Stimulated activated CD4-positive, alpha-beta T cell treated with anti-CD3 and anti-CD28 coated beads, Interleukin-1b, Interleukin-23, amount 100 ng/mL, for 1 hour (primary cell): ENCODE measurements at regions not wholly inside any gene's neighbourhood (a gene's known extent, or its start where the extent isn't known, plus 50 kb on each side); places are given as distances from the start of the nearest gene placed in this dataset.
A peak's percentile ranks its signal among the peaks of the same experiment; 100 is the strongest.

ENCODE experiments used
- DNase-seq, 2 donors: peaks; one replicate each; pipeline ENCODE4 v3.0.0-alpha.2; 2020; ENCODE audit warnings: low read depth in 2 of 2

DNA sequence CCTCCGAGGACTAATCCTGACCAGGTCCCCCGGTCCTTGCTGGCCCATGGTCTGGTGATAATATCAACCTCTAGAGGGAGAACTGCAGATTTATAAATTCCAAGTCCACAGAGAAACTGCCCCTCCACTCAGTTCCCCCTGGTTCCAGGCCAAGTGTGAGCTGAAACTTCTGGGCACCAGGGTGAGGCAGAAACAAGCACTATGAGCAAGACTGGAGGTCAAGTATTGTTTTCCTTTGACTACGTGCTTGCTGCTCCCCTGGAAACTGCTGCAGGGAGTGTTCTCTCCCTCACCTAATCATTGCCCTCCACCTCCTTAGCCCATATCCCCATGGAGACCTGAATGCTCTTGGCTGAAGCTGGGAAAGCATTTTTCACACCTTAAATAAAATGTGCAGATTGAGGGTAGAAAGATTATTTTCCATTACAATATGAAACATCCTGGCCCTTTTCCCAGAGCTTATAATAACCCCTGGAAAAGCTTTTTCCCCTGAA, 135.2 kb downstream of the RDH14 start:
- DNase-seq, result no peak

DNA sequence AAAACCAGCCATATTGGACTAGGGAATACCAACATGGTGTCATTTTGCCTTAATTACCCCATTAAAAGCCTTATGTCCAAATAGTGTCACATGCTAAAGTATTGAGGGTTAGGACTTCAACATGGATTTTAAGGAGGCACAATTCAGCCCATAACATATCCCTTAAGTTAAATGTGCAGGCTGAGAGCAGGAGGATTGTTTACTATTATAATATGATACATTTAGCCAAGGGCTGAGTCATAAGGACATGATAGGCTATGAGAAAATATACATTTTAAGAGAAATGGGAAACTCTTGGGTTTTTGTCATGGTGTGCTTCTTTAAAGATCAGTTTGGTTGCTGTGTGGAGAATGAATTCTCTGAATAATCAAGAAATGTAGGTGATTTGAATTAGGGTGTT, 136.8 kb downstream of the RDH14 start:
- DNase-seq, result no peak

DNA sequence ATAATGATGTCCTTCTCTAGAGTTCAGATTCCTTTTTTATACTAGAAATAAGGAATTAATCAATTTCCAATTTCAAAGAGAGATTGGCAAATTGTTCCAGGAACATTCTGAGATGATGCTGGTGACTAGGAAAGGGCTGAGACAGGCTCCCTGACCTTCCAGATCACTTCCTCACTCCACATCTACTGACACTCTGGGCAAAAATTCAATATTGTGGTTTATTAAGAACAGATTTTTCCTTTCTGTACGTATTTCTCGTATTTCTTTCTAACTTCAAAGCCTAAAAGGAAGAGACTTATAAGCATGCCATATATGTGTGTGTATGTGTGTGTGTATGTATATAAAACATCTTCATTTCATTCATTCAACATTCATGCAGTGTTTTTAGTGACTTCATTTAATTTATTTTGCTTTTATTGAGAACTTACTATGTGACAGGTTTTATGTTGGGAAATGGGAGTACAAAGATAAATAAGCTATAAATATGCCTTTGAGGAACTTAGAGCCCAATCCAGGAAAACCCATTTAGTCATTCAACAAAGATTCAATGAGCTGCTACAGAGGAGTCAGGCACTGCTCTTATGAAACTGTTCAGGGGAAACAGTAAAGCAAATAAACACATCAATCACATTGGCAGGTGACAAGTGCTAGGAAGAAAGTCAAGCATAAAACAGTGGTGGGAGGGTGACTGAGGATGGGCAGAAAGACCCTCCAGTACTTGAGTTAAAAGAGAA, 137.9 kb downstream of the RDH14 start:
- no peak for DNase-seq

DNA sequence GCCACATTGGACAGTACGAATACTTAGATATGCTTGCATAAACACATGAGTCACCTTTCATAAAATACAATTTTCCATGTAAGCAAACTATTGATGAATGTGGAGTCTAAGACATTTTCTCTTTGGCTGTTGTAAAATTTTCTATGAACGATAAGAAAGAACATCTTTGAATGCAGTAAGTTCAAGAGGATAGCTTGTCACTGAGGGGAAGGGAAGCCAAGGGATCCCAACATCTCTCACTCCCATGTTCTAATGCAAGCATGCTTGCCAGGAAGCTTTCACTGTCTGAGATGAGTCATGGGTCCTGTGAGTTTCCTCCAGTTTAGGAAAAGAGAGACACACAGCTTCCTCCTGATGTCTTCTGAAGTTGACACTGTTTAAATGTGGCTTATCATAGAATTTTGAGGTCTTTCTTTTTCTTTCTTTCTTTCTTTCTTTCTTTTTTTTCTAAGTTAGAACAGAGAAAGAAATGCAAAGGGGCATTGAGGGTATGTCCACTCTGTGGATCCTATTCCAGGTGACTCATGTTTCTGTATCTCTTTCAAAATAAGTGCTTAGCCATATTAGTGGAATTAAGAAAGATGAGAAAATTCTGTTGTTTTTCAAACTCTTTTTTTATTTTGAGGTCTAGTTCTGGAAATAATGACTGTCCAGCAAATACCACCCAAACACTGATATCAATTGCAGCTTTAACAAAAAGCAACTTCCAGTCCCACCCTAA, 146.6 kb downstream of the RDH14 start:
- no peak for DNase-seq

DNA sequence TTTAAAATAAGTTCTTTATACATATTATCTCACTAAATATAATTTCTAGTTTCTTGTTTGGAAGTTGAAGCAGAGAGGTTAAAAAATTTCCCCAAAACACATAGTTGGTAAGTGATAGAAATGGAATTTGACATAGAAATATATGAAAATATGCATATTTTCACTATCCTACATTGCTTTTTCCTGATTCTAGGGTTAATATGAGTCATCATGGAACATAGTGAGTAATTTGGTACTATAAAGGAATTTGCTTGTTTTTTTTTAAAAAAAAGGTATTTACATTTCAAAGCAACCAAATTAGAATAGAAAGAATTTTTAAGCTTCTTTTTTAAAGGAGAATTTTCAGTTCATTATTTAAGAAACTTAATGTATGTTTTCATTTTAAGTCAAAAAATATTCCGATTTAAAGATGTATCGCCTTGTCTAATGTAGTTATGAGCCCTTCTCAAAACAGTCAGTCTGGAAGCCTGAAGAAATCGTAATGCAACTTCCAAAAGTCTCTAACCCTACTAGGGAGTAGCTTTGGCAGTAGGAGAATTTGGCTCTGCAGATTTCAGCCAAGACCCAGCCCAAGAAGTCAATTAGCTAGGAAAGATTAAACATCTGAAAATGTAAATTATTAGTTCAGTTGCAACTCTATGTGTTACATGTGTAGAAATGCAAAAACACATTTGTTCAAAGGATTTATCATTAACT, 147.3 kb downstream of the RDH14 start:
- DNase-seq, result no peak

DNA sequence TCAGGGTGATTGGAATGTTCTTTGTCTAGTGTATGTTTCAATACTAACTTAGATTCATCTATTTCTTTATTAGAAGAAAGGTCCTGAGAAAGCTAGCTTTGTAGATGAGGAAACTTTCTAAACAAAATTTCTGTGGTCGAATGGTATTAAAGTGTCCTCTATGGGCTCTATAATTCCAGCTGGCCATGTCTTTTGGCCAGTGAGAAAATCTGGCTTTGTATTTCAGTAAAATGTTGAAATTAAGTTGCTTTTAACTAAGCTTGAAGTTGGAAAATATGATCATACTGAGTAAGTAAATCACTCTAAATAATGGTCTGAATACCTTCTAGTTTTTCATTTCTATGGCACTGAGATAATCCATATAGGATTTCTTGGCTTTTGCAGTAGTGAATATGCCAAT, 148.8 kb downstream of the RDH14 start:
- no peak for DNase-seq

DNA sequence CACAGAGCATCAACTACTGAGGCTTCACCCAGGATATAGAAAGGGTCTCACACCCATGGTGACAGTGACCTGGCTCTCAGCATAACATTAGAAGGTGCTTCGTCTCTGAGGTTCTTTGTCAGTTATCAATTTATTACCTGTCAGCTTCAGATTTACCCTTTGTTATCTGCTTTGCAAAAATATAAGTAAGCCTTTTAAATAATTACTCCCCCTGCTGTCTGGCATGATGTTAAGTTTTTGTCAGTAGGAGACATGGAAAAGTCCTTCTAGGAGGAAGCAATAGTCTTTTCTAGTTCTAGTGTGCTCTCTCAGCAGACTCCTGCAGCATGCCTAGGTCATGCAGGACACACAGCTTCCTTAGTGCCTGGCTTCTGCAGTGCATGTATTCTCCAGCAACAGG, 149.9 kb downstream of the RDH14 start:
- DNase-seq, result no peak

DNA sequence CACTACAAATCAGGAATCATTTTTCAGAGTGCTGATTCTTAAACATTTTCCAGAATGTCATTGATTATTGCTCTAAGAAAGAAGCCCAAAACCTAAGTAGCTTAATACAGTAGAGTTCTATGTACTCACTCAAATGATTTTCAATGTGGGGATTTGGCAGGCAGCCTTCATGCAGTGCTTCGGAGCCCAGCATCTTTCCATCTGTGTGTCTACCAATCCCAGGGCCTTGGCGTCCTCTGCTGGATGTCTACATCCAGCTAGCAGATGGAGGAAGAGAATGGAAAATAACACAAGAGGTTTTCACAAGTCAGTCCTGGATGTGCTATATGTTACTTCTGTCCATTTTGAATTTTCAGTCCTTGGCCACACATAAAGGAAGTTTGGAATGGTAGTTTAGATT, 151.8 kb downstream of the RDH14 start:
- DNase-seq, result no peak

DNA sequence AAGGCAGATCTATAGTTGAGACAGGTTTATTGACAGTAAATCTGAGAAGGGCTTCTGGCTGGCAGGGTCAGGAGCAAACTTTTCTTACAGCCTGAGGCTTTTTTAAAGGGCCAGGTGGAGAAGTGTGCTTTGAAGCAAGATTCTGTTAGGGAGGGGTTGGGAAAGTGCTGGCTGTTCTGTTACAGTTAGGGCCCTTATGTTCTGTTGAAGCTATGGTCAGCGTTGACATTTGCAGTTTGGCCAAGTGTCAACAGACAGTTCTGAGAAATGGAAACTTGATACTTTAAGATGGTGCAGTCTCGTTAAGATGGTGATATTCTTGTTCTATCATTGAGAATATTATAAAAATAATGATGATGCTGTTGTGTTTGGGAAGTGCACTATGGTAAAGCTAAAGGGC, 154.2 kb downstream of the RDH14 start:
- DNase-seq, result no peak

DNA sequence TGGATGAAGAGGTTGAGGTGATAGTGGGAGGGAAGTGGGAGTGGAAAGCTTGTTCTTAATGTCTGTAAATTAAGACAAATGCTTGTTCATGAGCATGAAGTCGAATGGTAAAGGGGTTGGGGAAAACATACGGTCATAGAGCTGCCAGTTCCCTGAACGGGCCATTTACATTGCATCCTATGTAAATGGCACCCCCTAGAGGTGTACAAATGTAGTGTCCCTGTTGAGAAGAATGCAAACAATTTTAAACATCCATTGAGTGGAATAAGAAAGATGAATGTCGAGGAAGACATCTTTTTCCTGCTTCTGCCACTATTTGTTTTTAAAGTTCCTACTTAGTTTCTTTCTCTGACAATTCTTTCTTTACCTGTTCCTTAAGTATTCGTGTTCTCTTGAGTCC, 155.7 kb downstream of the RDH14 start:
- DNase-seq, result no peak

DNA sequence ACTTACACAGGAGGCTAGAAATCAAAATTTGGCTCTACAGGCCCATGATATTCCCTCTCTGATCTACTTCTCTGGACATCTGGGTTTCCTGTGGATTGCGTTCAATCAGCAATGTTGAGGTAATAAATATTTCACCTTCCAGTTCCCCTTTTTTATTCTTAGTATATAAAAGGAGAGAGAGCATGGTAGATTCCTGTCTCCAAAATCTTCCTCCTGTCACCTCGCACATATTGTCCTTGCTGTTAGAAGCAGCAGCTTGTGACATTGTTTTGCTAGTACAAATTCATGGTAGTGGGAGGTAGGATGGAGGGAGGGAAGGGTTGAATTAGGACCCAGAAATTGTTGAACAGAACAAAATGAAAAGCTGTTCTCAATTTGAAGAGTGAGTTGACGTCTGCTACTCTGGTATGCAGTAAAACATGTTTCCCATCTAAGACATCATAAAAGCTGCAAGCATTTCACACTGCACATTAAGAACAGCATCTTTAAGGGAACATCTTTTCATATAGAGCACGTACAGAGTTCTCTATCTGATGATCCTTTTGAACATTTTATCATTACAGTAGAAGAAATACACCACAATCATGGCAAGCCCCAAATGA, 156.4 kb downstream of the RDH14 start:
- no peak for DNase-seq

DNA sequence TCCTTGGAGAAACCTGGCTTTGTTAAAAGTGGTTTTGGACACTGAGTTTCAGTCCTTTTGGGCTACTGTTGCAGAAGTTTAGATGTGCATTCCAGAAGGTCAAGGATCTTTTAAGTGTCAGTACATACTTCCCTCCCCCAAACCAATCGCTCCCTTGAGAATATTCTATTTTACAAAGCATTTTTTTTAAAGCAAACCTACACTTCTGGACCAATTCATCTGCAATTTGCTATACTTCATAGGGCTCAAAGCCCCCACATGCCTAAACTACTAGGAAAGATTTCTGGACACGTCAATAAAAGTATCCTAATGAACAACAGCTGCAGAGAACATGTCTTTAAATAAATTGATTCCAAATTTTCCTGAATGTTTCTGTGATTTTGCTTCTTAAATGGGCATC, 157.6 kb downstream of the RDH14 start:
- DNase-seq, result no peak

DNA sequence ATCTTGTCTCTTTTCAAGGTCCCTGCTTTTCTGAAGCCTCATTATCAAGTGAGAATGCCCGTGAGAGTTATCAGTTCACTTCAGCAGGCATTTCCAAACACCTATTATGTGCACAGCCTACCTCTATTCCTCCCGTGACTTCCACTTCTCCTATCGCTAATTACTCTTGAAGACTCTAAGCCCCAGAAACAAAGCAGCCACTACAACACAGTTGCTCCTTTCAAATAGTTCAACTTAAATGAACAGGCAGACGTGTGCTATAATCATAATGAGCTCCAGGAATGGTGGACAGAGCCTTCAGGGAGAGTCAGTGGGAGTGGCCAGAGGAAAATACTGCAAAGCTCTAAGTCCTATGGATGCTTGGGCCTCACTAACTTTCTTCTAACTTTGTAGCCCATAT, 159.0 kb downstream of the RDH14 start:
- no peak for DNase-seq

DNA sequence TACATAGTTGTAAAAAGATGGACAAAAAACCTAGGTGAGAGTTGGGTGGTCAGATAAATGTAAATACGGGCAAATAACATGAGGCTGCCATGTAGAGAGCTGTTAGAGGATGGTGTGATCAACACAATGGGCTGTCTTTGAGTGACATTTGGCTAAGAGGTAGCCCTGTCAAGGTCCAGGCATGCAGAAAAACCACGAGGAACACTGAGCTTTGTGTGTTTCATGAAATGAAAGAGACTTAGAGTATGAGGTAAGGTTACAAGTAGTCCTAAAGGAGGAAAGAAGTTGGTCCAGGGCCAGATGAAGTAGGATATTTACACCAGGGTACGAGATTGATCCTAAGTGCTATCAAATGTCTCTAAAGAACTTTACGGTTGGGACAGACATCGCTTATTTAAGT, 160.9 kb downstream of the RDH14 start:
- no peak for DNase-seq

DNA sequence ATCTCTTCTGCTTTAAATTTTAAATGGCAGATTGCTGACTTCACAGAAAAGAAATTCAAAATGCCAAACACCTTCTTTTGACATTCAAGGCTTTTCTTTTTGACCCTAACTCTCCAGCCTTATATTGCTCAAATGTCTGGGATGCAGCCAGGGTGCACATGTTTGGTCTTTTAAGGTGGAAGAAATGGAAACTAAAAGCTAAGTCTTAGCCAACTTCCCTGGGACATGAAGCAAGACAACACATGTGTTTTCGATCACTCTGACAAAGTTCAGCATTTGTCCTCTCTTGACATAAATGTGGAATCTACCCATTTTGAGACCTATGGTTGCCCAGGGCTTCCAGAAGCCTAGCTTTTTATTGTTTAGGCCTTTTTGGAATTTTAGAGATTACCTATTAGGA, 161.6 kb downstream of the RDH14 start:
- no peak for DNase-seq

DNA sequence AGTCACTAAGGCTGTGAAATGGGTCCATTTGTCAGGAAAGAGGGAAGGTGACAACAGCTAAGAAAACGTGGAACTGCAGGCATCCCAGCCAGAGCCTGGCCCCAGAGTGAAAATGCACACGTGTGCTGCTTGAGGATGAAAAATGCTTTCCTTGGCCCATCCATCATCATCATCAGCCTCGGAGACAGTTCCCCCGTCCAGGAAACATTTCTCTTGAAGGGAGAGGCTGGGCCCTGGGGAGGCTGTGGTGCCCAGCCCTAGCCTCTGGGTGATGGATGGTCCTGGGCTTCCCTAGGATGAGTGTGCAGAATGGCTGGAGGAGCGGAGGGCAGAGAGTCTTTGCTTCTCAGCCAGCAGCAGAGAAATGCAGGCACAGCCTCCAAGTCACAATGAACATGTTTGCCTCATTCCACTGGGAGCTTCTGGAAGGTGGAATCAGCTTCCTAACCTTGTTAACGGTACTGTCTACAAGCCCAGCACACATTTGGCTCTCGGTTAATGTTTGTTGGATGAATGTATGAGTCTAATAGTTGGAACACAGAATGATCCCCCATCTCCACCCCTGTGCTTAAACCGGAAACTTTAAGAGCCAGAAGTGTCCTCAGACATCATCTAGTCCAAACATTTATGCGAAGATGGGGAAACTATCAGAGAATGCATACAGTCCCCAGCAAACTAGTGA, 164.0 kb downstream of the RDH14 start:
- DNase-seq, result no peak

DNA sequence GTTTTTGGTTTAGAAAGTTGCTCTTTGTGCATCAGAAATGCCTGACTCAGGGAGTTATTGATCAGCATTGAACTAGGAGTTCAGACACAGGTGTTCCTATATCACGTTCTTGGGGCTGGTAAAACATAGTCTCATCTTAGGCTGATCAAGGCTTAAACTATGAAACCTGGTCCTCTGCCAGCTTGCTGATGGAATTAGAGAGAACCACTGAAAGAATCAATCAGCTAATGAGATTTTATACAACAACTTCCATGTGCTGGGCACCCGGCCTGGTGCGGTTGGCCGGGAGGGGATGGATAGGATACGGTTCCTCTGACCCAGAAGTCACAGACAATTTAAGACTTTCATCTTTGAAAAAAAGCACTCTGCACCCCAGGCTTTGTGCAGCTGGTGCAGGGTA, 164.9 kb downstream of the RDH14 start:
- DNase-seq, result no peak

DNA sequence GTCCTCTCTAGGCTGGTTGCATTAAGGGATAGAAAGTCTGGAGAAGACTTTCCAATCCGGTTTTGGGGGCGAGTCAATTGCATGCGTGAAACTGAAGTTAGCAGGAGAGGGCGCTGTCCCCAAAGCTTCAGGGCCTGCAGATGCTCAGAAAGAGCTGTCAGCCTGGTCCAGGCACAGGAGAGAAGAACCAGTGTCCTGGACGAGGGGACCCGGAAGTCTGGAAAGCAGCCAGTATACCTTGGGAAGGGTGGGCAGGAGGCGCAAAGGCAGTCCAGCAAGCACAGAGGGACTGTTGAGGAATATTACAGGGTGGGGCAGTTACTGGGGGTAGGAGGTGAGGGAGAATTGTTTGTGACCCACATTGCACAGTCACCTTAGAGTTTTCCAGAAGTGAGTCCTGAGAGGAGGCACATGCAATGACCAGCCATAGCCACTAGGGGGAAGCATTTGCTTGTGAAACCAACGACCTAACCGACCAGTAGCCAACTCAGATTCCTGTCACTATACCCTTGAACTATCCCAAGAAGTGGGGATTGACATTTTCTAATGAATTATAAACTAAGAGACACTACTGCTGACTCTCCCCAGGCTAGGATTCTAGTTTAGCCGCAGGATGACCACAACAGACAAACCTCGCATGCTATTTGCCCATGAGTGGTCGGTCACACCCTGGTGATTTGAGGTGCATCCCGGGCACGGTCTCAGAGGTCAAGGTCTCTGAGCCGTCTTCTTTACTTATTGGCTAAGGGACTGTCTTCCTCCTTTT, 172.8 kb downstream of the RDH14 start:
- peak; percentile 13 to 34 for DNase-seq

DNA sequence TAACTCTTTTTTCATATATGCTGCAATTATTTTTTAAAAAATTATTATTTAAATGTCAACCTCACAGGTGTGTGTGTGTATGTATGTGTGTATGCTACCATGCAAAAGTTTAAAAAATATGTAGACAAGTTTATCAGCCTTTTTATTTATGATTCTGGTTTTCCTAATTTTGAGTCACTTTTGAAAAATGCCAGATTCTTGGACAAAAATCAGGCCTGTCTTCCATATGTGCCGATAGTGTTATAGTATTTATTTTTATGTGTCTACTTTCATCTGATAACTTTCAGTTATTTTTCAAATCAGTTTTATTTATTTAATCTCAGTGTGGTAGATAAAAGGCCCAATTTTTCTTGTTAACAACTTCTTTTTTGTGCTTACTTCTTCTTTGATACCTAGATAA, 176.2 kb downstream of the RDH14 start:
- no peak for DNase-seq

DNA sequence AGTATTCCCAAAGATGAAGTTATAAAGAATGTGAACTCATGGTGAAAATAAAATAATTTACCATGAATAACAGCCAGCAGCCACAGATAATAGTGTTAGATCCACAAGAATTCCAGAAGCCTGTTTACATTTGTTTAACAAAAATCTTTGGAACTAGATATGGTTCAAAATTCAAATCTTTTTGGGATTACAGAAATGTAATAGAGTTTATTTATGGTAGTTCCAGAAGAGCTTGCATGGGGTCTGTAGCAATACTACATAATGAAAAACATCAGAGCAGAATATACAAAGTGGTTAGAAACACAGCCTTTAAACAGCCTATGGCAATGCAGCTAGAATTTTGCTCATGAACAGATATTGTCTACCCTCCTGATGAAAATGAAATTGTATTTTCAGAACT, 179.1 kb downstream of the RDH14 start:
- DNase-seq, result no peak

DNA sequence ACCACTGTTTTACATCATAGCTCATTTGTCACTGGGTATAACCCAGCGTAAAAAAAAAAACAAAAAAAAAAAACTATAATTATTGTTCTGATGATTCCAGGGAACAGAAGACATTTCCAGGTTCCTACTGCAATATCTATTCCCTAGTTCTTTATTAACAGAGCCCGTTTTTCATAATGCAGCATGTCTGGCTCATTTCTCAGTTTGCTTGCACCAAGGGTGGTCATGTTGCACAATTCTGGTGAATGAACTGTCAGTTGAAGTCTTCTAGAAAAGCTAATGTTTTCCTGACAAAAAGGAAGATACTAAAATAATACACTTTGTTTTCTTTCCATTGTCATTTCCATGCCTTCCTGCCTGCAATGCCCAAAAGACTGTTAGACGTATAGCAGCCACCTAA, 180.1 kb downstream of the RDH14 start:
- no peak for DNase-seq
